ENCODE measurements at regions not wholly inside any gene's neighbourhood (a gene's known extent, or its start where the extent isn't known, plus 50 kb on each side); places are given as distances from the start of the nearest gene placed in this dataset.

DNA sequence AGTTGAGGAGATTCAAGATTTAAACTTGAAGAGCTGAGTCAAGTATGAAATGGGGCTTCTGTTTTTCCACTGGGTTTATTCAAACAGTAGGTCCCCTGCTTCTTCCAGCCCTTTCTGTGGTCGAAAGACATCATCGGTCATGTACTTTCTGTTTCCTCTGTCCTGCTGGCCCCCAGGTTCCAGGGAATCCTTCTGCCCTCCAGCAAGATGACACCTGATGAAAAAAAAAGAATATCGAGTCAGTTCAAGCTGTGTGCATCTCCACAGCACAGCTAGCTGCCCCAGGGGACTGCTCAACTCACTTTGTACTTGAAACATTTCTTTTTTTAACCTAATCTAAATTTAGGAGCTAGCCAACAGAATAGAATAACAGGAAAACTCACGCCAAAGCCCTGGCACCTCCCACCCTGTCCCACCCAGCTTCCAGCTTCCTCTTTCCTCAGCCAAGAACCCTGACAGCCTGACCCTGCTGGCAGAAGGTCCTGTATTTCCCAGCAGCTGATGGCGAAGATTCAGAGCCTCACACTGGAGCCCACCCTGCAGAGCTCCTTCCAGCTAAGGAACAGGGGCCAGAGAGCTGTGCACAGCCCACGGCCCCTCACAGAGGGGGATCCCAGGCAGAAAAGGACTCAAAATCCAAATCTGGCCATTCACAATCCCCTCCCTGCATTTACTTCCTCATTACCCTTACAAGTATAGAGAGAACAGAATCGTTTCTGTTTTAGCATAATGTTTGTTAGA, 176.5 kb downstream of the PSMG1 start:
- TF ChIP-seq, protein P1, sequence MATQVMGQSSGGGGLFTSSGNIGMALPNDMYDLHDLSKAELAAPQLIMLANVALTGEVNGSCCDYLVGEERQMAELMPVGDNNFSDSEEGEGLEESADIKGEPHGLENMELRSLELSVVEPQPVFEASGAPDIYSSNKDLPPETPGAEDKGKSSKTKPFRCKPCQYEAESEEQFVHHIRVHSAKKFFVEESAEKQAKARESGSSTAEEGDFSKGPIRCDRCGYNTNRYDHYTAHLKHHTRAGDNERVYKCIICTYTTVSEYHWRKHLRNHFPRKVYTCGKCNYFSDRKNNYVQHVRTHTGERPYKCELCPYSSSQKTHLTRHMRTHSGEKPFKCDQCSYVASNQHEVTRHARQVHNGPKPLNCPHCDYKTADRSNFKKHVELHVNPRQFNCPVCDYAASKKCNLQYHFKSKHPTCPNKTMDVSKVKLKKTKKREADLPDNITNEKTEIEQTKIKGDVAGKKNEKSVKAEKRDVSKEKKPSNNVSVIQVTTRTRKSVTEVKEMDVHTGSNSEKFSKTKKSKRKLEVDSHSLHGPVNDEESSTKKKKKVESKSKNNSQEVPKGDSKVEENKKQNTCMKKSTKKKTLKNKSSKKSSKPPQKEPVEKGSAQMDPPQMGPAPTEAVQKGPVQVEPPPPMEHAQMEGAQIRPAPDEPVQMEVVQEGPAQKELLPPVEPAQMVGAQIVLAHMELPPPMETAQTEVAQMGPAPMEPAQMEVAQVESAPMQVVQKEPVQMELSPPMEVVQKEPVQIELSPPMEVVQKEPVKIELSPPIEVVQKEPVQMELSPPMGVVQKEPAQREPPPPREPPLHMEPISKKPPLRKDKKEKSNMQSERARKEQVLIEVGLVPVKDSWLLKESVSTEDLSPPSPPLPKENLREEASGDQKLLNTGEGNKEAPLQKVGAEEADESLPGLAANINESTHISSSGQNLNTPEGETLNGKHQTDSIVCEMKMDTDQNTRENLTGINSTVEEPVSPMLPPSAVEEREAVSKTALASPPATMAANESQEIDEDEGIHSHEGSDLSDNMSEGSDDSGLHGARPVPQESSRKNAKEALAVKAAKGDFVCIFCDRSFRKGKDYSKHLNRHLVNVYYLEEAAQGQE (IDR thresholded peaks at IDR 0.05; ENCODE audit: insufficient read depth in 1 of 2, low read depth in 2 of 2, low read length in 1 of 2), result no peak
- TF ChIP-seq, protein P2, sequence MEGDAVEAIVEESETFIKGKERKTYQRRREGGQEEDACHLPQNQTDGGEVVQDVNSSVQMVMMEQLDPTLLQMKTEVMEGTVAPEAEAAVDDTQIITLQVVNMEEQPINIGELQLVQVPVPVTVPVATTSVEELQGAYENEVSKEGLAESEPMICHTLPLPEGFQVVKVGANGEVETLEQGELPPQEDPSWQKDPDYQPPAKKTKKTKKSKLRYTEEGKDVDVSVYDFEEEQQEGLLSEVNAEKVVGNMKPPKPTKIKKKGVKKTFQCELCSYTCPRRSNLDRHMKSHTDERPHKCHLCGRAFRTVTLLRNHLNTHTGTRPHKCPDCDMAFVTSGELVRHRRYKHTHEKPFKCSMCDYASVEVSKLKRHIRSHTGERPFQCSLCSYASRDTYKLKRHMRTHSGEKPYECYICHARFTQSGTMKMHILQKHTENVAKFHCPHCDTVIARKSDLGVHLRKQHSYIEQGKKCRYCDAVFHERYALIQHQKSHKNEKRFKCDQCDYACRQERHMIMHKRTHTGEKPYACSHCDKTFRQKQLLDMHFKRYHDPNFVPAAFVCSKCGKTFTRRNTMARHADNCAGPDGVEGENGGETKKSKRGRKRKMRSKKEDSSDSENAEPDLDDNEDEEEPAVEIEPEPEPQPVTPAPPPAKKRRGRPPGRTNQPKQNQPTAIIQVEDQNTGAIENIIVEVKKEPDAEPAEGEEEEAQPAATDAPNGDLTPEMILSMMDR (IDR thresholded peaks at IDR 0.05), result no peak
- TF ChIP-seq POLR2AphosphoS5 (IDR thresholded peaks at IDR 0.05; ENCODE audit: low read depth, low read length), result no peak
- TF ChIP-seq SIN3A (IDR thresholded peaks at IDR 0.05; ENCODE audit: borderline replicate concordance, insufficient read depth, low read depth, low read length), result no peak
